ENCODE measurements at regions not wholly inside any gene's neighbourhood (a gene's known extent, or its start where the extent isn't known, plus 50 kb on each side); places are given as distances from the start of the nearest gene placed in this dataset.

GRCh38 chr3:4241595-4242170 lies 61.5 kb upstream of the SETMAR start:
- TF ChIP-seq CTCF (IDR thresholded peaks at IDR 0.05; ENCODE audit: poor library complexity, severe bottlenecking) (no peak), POLR2AphosphoS5 (IDR thresholded peaks at IDR 0.05) (no peak), RAD21 (conservative IDR thresholded peaks at IDR 0.05) (no peak), EP300 (conservative IDR thresholded peaks at IDR 0.05; ENCODE audit: poor library complexity, severe bottlenecking) (no peak), SMC3 (conservative IDR thresholded peaks at IDR 0.05; ENCODE audit: poor library complexity) (no peak)

Data from neural cell (in vitro differentiated cells).